Lower leg skin (tissue), 3 donors: ENCODE measurements at regions not wholly inside any gene's neighbourhood (a gene's known extent, or its start where the extent isn't known, plus 50 kb on each side); places are given as distances from the start of the nearest gene placed in this dataset.

ENCODE experiments used
- CTCF ChIP-seq, 3 donors: fragments of 450-650 bp; IDR thresholded peaks; one replicate each; pipeline ENCODE4 v1.5.1; 2016; ENCODE audit warnings: antibody characterized with exemption in 3 of 3, mild to moderate bottlenecking in 3 of 3, moderate library complexity in 2 of 3
- POLR2A ChIP-seq, 2 donors: fragments of 450-650 bp; IDR thresholded peaks; one replicate each; pipeline ENCODE4 v1.6.1; 2016 to 2017; ENCODE audit warnings: antibody characterized with exemption in 2 of 2, mild to moderate bottlenecking in 1 of 2, moderate library complexity in 1 of 2

DNA sequence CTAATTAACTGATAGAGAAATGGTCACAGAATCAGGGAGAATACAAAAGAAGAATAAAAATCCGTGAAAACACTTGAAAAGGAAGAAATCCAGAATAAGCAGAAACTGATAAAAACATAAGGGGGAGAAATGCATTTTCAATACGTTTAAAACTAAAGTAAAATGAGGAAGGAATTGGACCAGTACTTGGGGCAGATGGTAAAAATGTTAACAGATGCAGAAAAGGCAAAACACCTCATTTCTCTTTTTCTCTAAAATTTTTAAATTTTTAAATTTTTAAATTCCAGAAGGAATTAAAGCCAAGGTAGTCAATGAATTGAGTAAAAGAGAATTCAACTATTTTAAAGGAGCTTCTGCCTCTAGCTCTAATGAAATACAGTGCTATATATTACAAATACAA, 353.9 kb downstream of the METTL4 start:
- TF ChIP-seq POLR2A (IDR thresholded peaks at IDR 0.05) (no peak), CTCF (IDR thresholded peaks at IDR 0.05) (no peak)
